GM03348 (cell line): ENCODE measurements at regions not wholly inside any gene's neighbourhood (a gene's known extent, or its start where the extent isn't known, plus 50 kb on each side); places are given as distances from the start of the nearest gene placed in this dataset.

Experiments used
- DNase-seq: peaks from one replicate; pipeline ENCODE4 v3.0.0; 2012; ENCODE audit warnings: low spot score

- DNase-seq: no peak
Measured at GRCh38 chr2:220057391-220057790, 430.0 kb downstream of the SLC4A3 start.

- DNase-seq: no peak
Measured at GRCh38 chr2:220057916-220058315, 430.5 kb downstream of the SLC4A3 start.

- DNase-seq: no peak
Measured at GRCh38 chr2:220064111-220065030, 436.9 kb downstream of the SLC4A3 start.

GRCh38 chr2:220065581-220065980, 438.2 kb downstream of the SLC4A3 start:
- DNase-seq: no peak

GRCh38 chr2:220068846-220069245, 441.4 kb downstream of the SLC4A3 start:
- no peak for DNase-seq

- no peak for DNase-seq
Measured at GRCh38 chr2:220070349-220070748, 442.9 kb downstream of the SLC4A3 start.

- DNase-seq: no peak
Measured at GRCh38 chr2:220071696-220072095, 444.3 kb downstream of the SLC4A3 start.

GRCh38 chr2:220072669-220073220, 445.3 kb downstream of the SLC4A3 start:
- no peak for DNase-seq

GRCh38 chr2:220075835-220076234, 448.4 kb downstream of the SLC4A3 start:
- DNase-seq: no peak

- DNase-seq: peak; percentile 67
Measured at GRCh38 chr2:220076734-220077133, 449.3 kb downstream of the SLC4A3 start.

- DNase-seq: peak; percentile 52
Measured at GRCh38 chr2:220077488-220077887, 450.1 kb downstream of the SLC4A3 start.

- DNase-seq: peak; percentile 46
Measured at GRCh38 chr2:220078439-220078838, 451.0 kb downstream of the SLC4A3 start.

- no peak for DNase-seq
Measured at GRCh38 chr2:220079595-220079994, 452.2 kb downstream of the SLC4A3 start.

GRCh38 chr2:220081171-220081570, 453.7 kb downstream of the SLC4A3 start:
- no peak for DNase-seq

GRCh38 chr2:220090050-220090449, 462.6 kb downstream of the SLC4A3 start:
- no peak for DNase-seq

GRCh38 chr2:220096406-220096805, 469.0 kb downstream of the SLC4A3 start:
- peak; percentile 6 for DNase-seq

- DNase-seq: no peak
Measured at GRCh38 chr2:220101980-220102379, 474.6 kb downstream of the SLC4A3 start.

- no peak for DNase-seq
Measured at GRCh38 chr2:220103596-220103995, 476.2 kb downstream of the SLC4A3 start.

GRCh38 chr2:220104871-220105351, 477.5 kb downstream of the SLC4A3 start:
- peak; percentile 89 for DNase-seq

GRCh38 chr2:220106065-220106464, 478.6 kb downstream of the SLC4A3 start:
- DNase-seq: no peak

- DNase-seq: no peak
Measured at GRCh38 chr2:220107380-220107791, 480.0 kb downstream of the SLC4A3 start.

- DNase-seq: no peak
Measured at GRCh38 chr2:220114443-220114842, 487.0 kb downstream of the SLC4A3 start.

GRCh38 chr2:220117025-220117424, 489.6 kb downstream of the SLC4A3 start:
- no peak for DNase-seq
